ENCODE measurements at regions not wholly inside any gene's neighbourhood (a gene's known extent, or its start where the extent isn't known, plus 50 kb on each side); places are given as distances from the start of the nearest gene placed in this dataset.

GRCh38 chr16:80105751-80106150 lies 435.0 kb upstream of the DYNLRB2 start:
- H3K27me3 Mint-ChIP-seq, result peaks cover 12% of the 10 kb centered on the region

GRCh38 chr16:80105160-80105559 lies 435.6 kb upstream of the DYNLRB2 start:
- ChIA-PET CTCF (no interaction called here), POLR2A (no interaction called here)
- Mint-ChIP-seq H3K9me3 (no peaks in the 10 kb centered on the region), H3K4me1 (no peaks in the 10 kb centered on the region), H3K27me3 (peaks cover 12% of the 10 kb centered on the region), H3K4me3 (no peak overlapping the region), H3K27ac (no peak overlapping the region), H3K36me3 (ENCODE audit: low read depth) (no peaks in the 10 kb centered on the region)
- no peak for TF ChIP-seq CTCF (IDR thresholded peaks at IDR 0.05)
- intact Hi-C loops (cut with micrococcal nuclease), result no loop called here
- no peak for DNase-seq
- ATAC-seq (ENCODE audit: low read depth), result no peak

More at GRCh38 chr16:80105751-80106150, 435.0 kb upstream of the DYNLRB2 start:
- no peaks in the 10 kb centered on the region for H3K9me3 Mint-ChIP-seq
- H3K27ac Mint-ChIP-seq, result no peak overlapping the region
- ATAC-seq (ENCODE audit: low read depth), result no peak
- POLR2A ChIA-PET, result no interaction called here
- no peak for TF ChIP-seq CTCF (IDR thresholded peaks at IDR 0.05)
- CTCF ChIA-PET, result no interaction called here
- H3K36me3 Mint-ChIP-seq (ENCODE audit: low read depth), result no peaks in the 10 kb centered on the region
- H3K4me1 Mint-ChIP-seq, result no peaks in the 10 kb centered on the region
- no peak overlapping the region for H3K4me3 Mint-ChIP-seq
- DNase-seq, result no peak
- intact Hi-C loops (cut with micrococcal nuclease), result no loop called here

- Mint-ChIP-seq H3K4me1 (no peaks in the 10 kb centered on the region), H3K4me3 (no peak overlapping the region), H3K9me3 (no peaks in the 10 kb centered on the region), H3K27me3 (peaks cover 12% of the 10 kb centered on the region), H3K27ac (no peak overlapping the region), H3K36me3 (ENCODE audit: low read depth) (no peaks in the 10 kb centered on the region)
- ChIA-PET CTCF (no interaction called here), POLR2A (no interaction called here)
- no peak for TF ChIP-seq CTCF (IDR thresholded peaks at IDR 0.05)
- DNase-seq (no peak), ATAC-seq (ENCODE audit: low read depth) (no peak)
- intact Hi-C loops (cut with micrococcal nuclease), result no loop called here
These were observed 436.4 kb upstream of the DYNLRB2 start for GRCh38 chr16:80104401-80104800.

- no peak for TF ChIP-seq CTCF (IDR thresholded peaks at IDR 0.05)
- ChIA-PET POLR2A (no interaction called here), CTCF (no interaction called here)
- ATAC-seq (ENCODE audit: low read depth) (no peak), DNase-seq (no peak)
- Mint-ChIP-seq H3K9me3 (no peaks in the 10 kb centered on the region), H3K4me1 (no peaks in the 10 kb centered on the region), H3K27me3 (peaks cover 12% of the 10 kb centered on the region), H3K27ac (no peak overlapping the region), H3K4me3 (no peak overlapping the region), H3K36me3 (ENCODE audit: low read depth) (no peaks in the 10 kb centered on the region)
- intact Hi-C loops (cut with micrococcal nuclease), result no loop called here
These were observed 437.3 kb upstream of the DYNLRB2 start for GRCh38 chr16:80103463-80103862.

GRCh38 chr16:80100846-80101451 lies 439.8 kb upstream of the DYNLRB2 start:
- no peak overlapping the region for H3K4me3 Mint-ChIP-seq
- H3K27me3 Mint-ChIP-seq, result peaks cover 6% of the 10 kb centered on the region
- peaks cover 7% of the 10 kb centered on the region for H3K9me3 Mint-ChIP-seq
- POLR2A ChIA-PET, result no interaction called here
- H3K4me1 Mint-ChIP-seq, result no peaks in the 10 kb centered on the region
- CTCF ChIA-PET, result no interaction called here
- no peaks in the 10 kb centered on the region for H3K36me3 Mint-ChIP-seq (ENCODE audit: low read depth)
- intact Hi-C loops (cut with micrococcal nuclease), result no loop called here
- no peak overlapping the region for H3K27ac Mint-ChIP-seq
- TF ChIP-seq CTCF (IDR thresholded peaks at IDR 0.05), result no peak
- DNase-seq, result no peak
- ATAC-seq (ENCODE audit: low read depth), result no peak
